OCI-LY1 (cell line): ENCODE measurements at regions not wholly inside any gene's neighbourhood (a gene's known extent, or its start where the extent isn't known, plus 50 kb on each side); places are given as distances from the start of the nearest gene placed in this dataset.

Experiments
- CTCF ChIP-seq: fragments of 200-600 bp; sonication (generic), shearing (Covaris generic); IDR thresholded peaks from 2 replicates; pipeline ENCODE4 v1.5.1; 2017; ENCODE audit warnings: mild to moderate bottlenecking, antibody characterized with exemption, low read length, moderate library complexity, mixed read lengths
- EZH2 ChIP-seq: fragments of 200-600 bp; sonication (generic), shearing (Covaris generic); IDR thresholded peaks from 2 replicates; pipeline ENCODE4 v1.8.0; 2017; ENCODE audit warnings: borderline replicate concordance, mixed run types, mild to moderate bottlenecking, antibody characterized with exemption, low read length, moderate library complexity, mixed read lengths

- TF ChIP-seq CTCF, result no peak
- no peak for TF ChIP-seq EZH2
Observed at GRCh38 chr5:74567411-74567995, 73.0 kb downstream of the ENC1 start.
